HepG2 (cell line): ENCODE measurements at regions not wholly inside any gene's neighbourhood (a gene's known extent, or its start where the extent isn't known, plus 50 kb on each side); places are given as distances from the start of the nearest gene placed in this dataset.

ENCODE experiments used
- ATAC-seq: fragments of 200-7000 bp; cut with Tn5 transposase; 3 replicates; pipeline ENCODE4 v1.9.1; 2020; ENCODE audit warnings: mild to moderate bottlenecking, moderate library complexity
- BruUV-seq: library from RNA; stranded (reverse); fragments of 400-500 nt; replicated peaks from 2 replicates; lab custom pipeline; 2021; lab: Mats Ljungman, UMichigan
- CTCF ChIA-PET: fragments of 300-600 bp; formaldehyde crosslinking; extraction: SDS; loops from one replicate; lab custom pipeline; 2021; ENCODE audit warnings: low total read pairs, inconsistent platforms, low intra/inter-chr PET ratio; lab: Yijun Ruan, JAX
- POLR2A ChIA-PET: fragments of 350-600 bp; sonication (Branson Sonifier 250); formaldehyde crosslinking; loops from one replicate; lab custom pipeline; 2020; ENCODE audit warnings: antibody characterized with exemption, inconsistent platforms; lab: Yijun Ruan, JAX
- DNase-seq: peaks from one replicate; pipeline ENCODE4 v3.0.0-alpha.2; 2015; ENCODE audit warnings: low spot score
- FAIRE-seq: peaks from 3 replicates; lab custom pipeline; 2011; peaks lifted over from hg19 to GRCh38; lab: Jason Lieb, UNC
- H2AFZ ChIP-seq: one replicate; pipeline ENCODE4 v1.6.1; 2011; ENCODE audit warnings: low read length, inconsistent platforms
- H3K27ac ChIP-seq: fragments of 300-600 bp; 3 replicates; pipeline ENCODE4 v1.8.0; 2011; ENCODE audit warnings: mixed run types, mild to moderate bottlenecking, mixed read lengths, low read length, inconsistent platforms; ENCODE audit not compliant: insufficient read depth; ENCODE audit errors: extremely low read length
- H3K27me3 ChIP-seq, 2 experiments: fragments of 200-600 bp in 1 of 2; 2 replicates in 1 of 2; 3 replicates in 1 of 2; pipeline versions ENCODE4 v1.6.0 to v1.8.0; 2011; ENCODE audit warnings: low read length in 2 of 2, mild to moderate bottlenecking in 2 of 2, moderate library complexity in 2 of 2, inconsistent platforms in 1 of 2; ENCODE audit not compliant: insufficient read depth in 2 of 2, control insufficient read depth in 1 of 2
- H3K36me3 ChIP-seq, 2 experiments: fragments of 200-600 bp in 1 of 2; replicated peaks in 1 of 2; 2 replicates in 1 of 2; 3 replicates in 1 of 2; pipeline versions ENCODE4 v1.5.1 to v1.8.0; 2011; ENCODE audit warnings: low read length in 2 of 2, inconsistent platforms in 1 of 2; ENCODE audit not compliant: insufficient read depth in 2 of 2, control insufficient read depth in 1 of 2
- H3K4me1 ChIP-seq: 2 replicates; pipeline ENCODE4 v1.5.1; 2012; ENCODE audit warnings: low read length, inconsistent platforms; ENCODE audit not compliant: insufficient read depth
- H3K4me2 ChIP-seq: 2 replicates; pipeline ENCODE4 v1.6.0; 2011; ENCODE audit warnings: low read depth, low read length, inconsistent platforms
- H3K4me3 ChIP-seq, 3 experiments: fragments of 200-600 bp in 1 of 3; sonication (generic), shearing (Covaris generic) in 1 of 3; replicated peaks in 1 of 3; 2 replicates each; pipeline ENCODE4 v1.5.1; 2011 to 2016; ENCODE audit warnings: low read length in 3 of 3, inconsistent platforms in 2 of 3, low read depth in 2 of 3, mild to moderate bottlenecking in 2 of 3, control low read depth in 1 of 3, mixed read lengths in 1 of 3; ENCODE audit not compliant: insufficient read depth in 1 of 3
- H3K79me2 ChIP-seq: one replicate; pipeline ENCODE4 v1.6.1; 2011; ENCODE audit warnings: low read length, inconsistent platforms; ENCODE audit not compliant: insufficient read depth
- H3K9ac ChIP-seq: 2 replicates; pipeline ENCODE4 v1.6.0; 2011; ENCODE audit warnings: mild to moderate bottlenecking, low read depth, low read length, inconsistent platforms; ENCODE audit not compliant: insufficient read depth
- H3K9me3 ChIP-seq: 2 replicates; pipeline ENCODE4 v1.5.1; 2012; ENCODE audit warnings: mild to moderate bottlenecking, low read length
- H4K20me1 ChIP-seq: 2 replicates; pipeline ENCODE4 v1.6.0; 2011; ENCODE audit warnings: inconsistent platforms, mild to moderate bottlenecking, low read length, moderate library complexity; ENCODE audit not compliant: insufficient read depth
- AKAP8 ChIP-seq: sonication (generic); formaldehyde crosslinking; IDR thresholded peaks from 2 replicates; pipeline ENCODE4 v1.5.1; 2020; ENCODE audit warnings: mild to moderate bottlenecking, missing genetic modification reagents
- ARHGAP35 ChIP-seq: sonication (generic); formaldehyde crosslinking; IDR thresholded peaks from 2 replicates; pipeline ENCODE4 v1.9.0; 2022; ENCODE audit warnings: mild to moderate bottlenecking, inconsistent platforms, moderate library complexity, missing genetic modification reagents, borderline replicate concordance
- CAMTA2 ChIP-seq: sonication (generic); formaldehyde crosslinking; IDR thresholded peaks from 2 replicates; pipeline ENCODE4 v1.4.0; 2020; ENCODE audit warnings: mild to moderate bottlenecking, missing genetic modification reagents, borderline replicate concordance
- GABPA ChIP-seq, 2 experiments: IDR thresholded peaks; 2 replicates each; pipeline ENCODE4 v1.6.1; 2011 to 2016; ENCODE audit warnings: low read depth in 2 of 2, low read length in 1 of 2, missing biosample characterization in 1 of 2, missing genetic modification characterization in 1 of 2
- MAFK ChIP-seq, 2 experiments: IDR thresholded peaks in 1 of 2; conservative IDR thresholded peaks in 1 of 2; 2 replicates each; pipeline ENCODE4 v1.6.1; 2011; ENCODE audit warnings: improper control_type of control experiment in 2 of 2, low read length in 2 of 2
- NFIC ChIP-seq: IDR thresholded peaks from 2 replicates; pipeline ENCODE4 v1.6.1; 2012; ENCODE audit warnings: mild to moderate bottlenecking, low read length, inconsistent platforms
- PRMT3 ChIP-seq: sonication (generic); formaldehyde crosslinking; IDR thresholded peaks from 2 replicates; pipeline ENCODE4 v1.8.1; 2022; ENCODE audit warnings: low read depth, mild to moderate bottlenecking, moderate library complexity, missing genetic modification reagents, borderline replicate concordance
- RBFOX2 ChIP-seq: fragments of 200-400 bp; formaldehyde crosslinking; IDR thresholded peaks from 2 replicates; pipeline ENCODE4 v1.6.1; 2017; ENCODE audit warnings: low read depth, mild to moderate bottlenecking, low read length
- RXRB ChIP-seq: IDR thresholded peaks from 2 replicates; pipeline ENCODE4 v1.6.1; 2016; ENCODE audit warnings: borderline replicate concordance, missing genetic modification reagents, missing compliant biosample characterization
- SNRNP70 ChIP-seq: fragments of 200-400 bp; formaldehyde crosslinking; IDR thresholded peaks from 2 replicates; pipeline ENCODE4 v1.6.1; 2017; ENCODE audit warnings: mild to moderate bottlenecking, low read depth, low read length, moderate library complexity
- TSC22D2 ChIP-seq: sonication (generic); formaldehyde crosslinking; IDR thresholded peaks from 2 replicates; pipeline ENCODE4 v1.5.1; 2020; ENCODE audit warnings: missing genetic modification reagents, mild to moderate bottlenecking, borderline replicate concordance
- ZBTB1 ChIP-seq: sonication (generic); formaldehyde crosslinking; IDR thresholded peaks from 2 replicates; pipeline ENCODE4 v1.4.0; 2020; ENCODE audit warnings: missing genetic modification reagents, borderline replicate concordance
- ZFP36 ChIP-seq: fragments of 150-350 bp; IDR thresholded peaks from 2 replicates; pipeline ENCODE4 v1.6.1; 2018; ENCODE audit warnings: borderline replicate concordance, low read length, low read depth; ENCODE audit not compliant: partially characterized antibody
- ZMYM4 ChIP-seq: sonication (generic); formaldehyde crosslinking; IDR thresholded peaks from 2 replicates; pipeline ENCODE4 v1.8.1; 2023; ENCODE audit warnings: mild to moderate bottlenecking, missing genetic modification reagents
- ZNF44 ChIP-seq: sonication (generic); formaldehyde crosslinking; IDR thresholded peaks from 2 replicates; pipeline ENCODE4 v1.5.1; 2020; ENCODE audit warnings: mild to moderate bottlenecking, missing genetic modification reagents
- ZNF619 ChIP-seq: sonication (generic); formaldehyde crosslinking; IDR thresholded peaks from 2 replicates; pipeline ENCODE4 v1.4.0; 2020; ENCODE audit warnings: mild to moderate bottlenecking, missing genetic modification reagents
- ZNF777 ChIP-seq: sonication (generic); formaldehyde crosslinking; IDR thresholded peaks from 2 replicates; pipeline ENCODE4 v1.4.0; 2020; ENCODE audit warnings: missing genetic modification reagents
- WGBS: methylation state at CpG from one replicate; pipeline ENCODE4 v1.1.6; 2017; ENCODE audit warnings: low lambda C conversion rate; 5-methylcytosine and 5-hydroxymethylcytosine counted together
- in situ Hi-C: cut with HindIII; loops from 2 replicates; pipeline ENCODE4 v1.10.0; 2017; ENCODE audit warnings: low pct_unique_long_range_greater_than_20kb; ENCODE audit not compliant: extremely low pct_ligation_motif_present
- intact Hi-C: fragments of 100-400 bp; cut with micrococcal nuclease; formaldehyde crosslinking; loops from one replicate; pipeline ENCODE4 v1.10.0; 2022; ENCODE audit not compliant: unreplicated experiment
- TF ChIP-seq, protein P1 (sequence below): sonication (generic); formaldehyde crosslinking; IDR thresholded peaks from 2 replicates; pipeline ENCODE4 v1.4.0; 2020; ENCODE audit warnings: missing genetic modification reagents
- TF ChIP-seq, protein P2 (sequence below): fragments of 450-650 bp; IDR thresholded peaks from 2 replicates; pipeline ENCODE4 v1.6.1; 2017; ENCODE audit warnings: mild to moderate bottlenecking

GRCh38 chr10:59517996-59518395 is 155.6 kb upstream of the FAM13C start (continued):
- TF ChIP-seq TSC22D2 (CRISPR knock-in tag) (no peak), MAFK (conservative IDR thresholded peaks at IDR 0.05 in 1 of 2, IDR thresholded peaks at IDR 0.05 in 1 of 2; ENCODE audit: low read length in 2 of 2) (no peak), ZMYM4 (CRISPR knock-in tag) (no peak), ZFP36 (no peak)
- TF ChIP-seq, protein P1, sequence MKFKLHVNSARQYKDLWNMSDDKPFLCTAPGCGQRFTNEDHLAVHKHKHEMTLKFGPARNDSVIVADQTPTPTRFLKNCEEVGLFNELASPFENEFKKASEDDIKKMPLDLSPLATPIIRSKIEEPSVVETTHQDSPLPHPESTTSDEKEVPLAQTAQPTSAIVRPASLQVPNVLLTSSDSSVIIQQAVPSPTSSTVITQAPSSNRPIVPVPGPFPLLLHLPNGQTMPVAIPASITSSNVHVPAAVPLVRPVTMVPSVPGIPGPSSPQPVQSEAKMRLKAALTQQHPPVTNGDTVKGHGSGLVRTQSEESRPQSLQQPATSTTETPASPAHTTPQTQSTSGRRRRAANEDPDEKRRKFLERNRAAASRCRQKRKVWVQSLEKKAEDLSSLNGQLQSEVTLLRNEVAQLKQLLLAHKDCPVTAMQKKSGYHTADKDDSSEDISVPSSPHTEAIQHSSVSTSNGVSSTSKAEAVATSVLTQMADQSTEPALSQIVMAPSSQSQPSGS (CRISPR knock-in tag), result no peak

GRCh38 chr10:59517341-59517899 is 155.1 kb upstream of the FAM13C start:
- CTCF ChIA-PET, result no interaction called here
- TF ChIP-seq ZNF44 (CRISPR knock-in tag) (no peak), PRMT3 (CRISPR knock-in tag) (no peak), ZNF777 (CRISPR knock-in tag) (no peak), RBFOX2 (no peak), CAMTA2 (CRISPR knock-in tag) (no peak), ARHGAP35 (no peak), NFIC (no peak), GABPA (IDR thresholded peaks at IDR 0.05; ENCODE audit: low read depth, low read length) (no peak), GABPA (CRISPR knock-in tag; IDR thresholded peaks at IDR 0.05; ENCODE audit: low read depth) (no peak), SNRNP70 (no peak), ZNF619 (CRISPR knock-in tag) (no peak), ZMYM4 (CRISPR knock-in tag) (no peak), RXRB (CRISPR knock-in tag) (no peak), AKAP8 (CRISPR knock-in tag) (no peak), ZBTB1 (CRISPR knock-in tag) (no peak)
- TF ChIP-seq, protein P2, sequence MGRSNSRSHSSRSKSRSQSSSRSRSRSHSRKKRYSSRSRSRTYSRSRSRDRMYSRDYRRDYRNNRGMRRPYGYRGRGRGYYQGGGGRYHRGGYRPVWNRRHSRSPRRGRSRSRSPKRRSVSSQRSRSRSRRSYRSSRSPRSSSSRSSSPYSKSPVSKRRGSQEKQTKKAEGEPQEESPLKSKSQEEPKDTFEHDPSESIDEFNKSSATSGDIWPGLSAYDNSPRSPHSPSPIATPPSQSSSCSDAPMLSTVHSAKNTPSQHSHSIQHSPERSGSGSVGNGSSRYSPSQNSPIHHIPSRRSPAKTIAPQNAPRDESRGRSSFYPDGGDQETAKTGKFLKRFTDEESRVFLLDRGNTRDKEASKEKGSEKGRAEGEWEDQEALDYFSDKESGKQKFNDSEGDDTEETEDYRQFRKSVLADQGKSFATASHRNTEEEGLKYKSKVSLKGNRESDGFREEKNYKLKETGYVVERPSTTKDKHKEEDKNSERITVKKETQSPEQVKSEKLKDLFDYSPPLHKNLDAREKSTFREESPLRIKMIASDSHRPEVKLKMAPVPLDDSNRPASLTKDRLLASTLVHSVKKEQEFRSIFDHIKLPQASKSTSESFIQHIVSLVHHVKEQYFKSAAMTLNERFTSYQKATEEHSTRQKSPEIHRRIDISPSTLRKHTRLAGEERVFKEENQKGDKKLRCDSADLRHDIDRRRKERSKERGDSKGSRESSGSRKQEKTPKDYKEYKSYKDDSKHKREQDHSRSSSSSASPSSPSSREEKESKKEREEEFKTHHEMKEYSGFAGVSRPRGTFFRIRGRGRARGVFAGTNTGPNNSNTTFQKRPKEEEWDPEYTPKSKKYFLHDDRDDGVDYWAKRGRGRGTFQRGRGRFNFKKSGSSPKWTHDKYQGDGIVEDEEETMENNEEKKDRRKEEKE, result no peak

More at GRCh38 chr10:59517341-59517899, 155.1 kb upstream of the FAM13C start:
- Histone ChIP-seq H3K27ac (no peak overlapping the region), H3K4me3 (no peak overlapping the region), H3K4me1 (no peaks in the 10 kb centered on the region), H4K20me1 (no peaks in the 10 kb centered on the region; the same call in 1 of the 2 replicates), H2AFZ (no peak overlapping the region), H3K36me3 (no peaks in the 10 kb centered on the region), H3K27me3 (0 out of 5 replicates have a peak, but pooled peaks cover 0 to 2% of the 10 kb centered on the region in 2 experiments), H3K4me2 (no peak overlapping the region), H3K79me2 (no peaks in the 10 kb centered on the region), H3K9me3 (no peaks in the 10 kb centered on the region), H3K9ac (no peak overlapping the region)
- no peak for DNase-seq
- no peak for FAIRE-seq
- intact Hi-C loops (no loop called here), in situ Hi-C loops (no loop called here)
- POLR2A ChIA-PET, result no interaction called here
- no peak for ATAC-seq
- BruUV-seq, result no TSS peak
- 5% methylated on average over 7 of the region's 7 CpGs for WGBS
